Tibial nerve (tissue), 4 donors: ENCODE measurements at regions not wholly inside any gene's neighbourhood (a gene's known extent, or its start where the extent isn't known, plus 50 kb on each side); places are given as distances from the start of the nearest gene placed in this dataset.

Experiments
- DNase-seq, 2 donors: peaks; one replicate each; pipeline ENCODE4 v3.0.0-alpha.2; 2019; ENCODE audit warnings: low spot score in 2 of 2
- H3K27ac ChIP-seq, 4 donors: fragments of 200-600 bp; sonication (generic) in 3 of 4; one replicate each; pipeline ENCODE4 v1.5.1; 2017 to 2019; ENCODE audit warnings: mild to moderate bottlenecking in 1 of 4
- H3K27me3 ChIP-seq, 2 donors: fragments of 200-600 bp; sonication (generic) in 1 of 2; one replicate each; pipeline versions ENCODE4 v1.5.1 to v1.6.0; 2017 to 2019
- H3K36me3 ChIP-seq, 3 donors: fragments of 200-600 bp; sonication (generic); one replicate each; pipeline ENCODE4 v1.5.1; 2018 to 2019
- H3K4me1 ChIP-seq, 4 donors: fragments of 200-600 bp; sonication (generic) in 3 of 4; one replicate each; pipeline ENCODE4 v1.5.1; 2017 to 2019
- H3K4me3 ChIP-seq, 4 donors: fragments of 200-600 bp; sonication (generic) in 3 of 4; one replicate each; pipeline ENCODE4 v1.5.1; 2017 to 2019; ENCODE audit warnings: mild to moderate bottlenecking in 1 of 4, moderate library complexity in 1 of 4
- H3K9me3 ChIP-seq, 4 donors: fragments of 200-600 bp; sonication (generic) in 3 of 4; one replicate each; pipeline ENCODE4 v1.5.1; 2017 to 2019
- CTCF ChIP-seq, 5 experiments: fragments of 200-600 bp in 3 of 5; fragments of 450-650 bp in 2 of 5; sonication (generic) in 3 of 5; IDR thresholded peaks; one replicate each; pipeline ENCODE4 v1.5.1; 2016 to 2019; ENCODE audit warnings: antibody characterized with exemption in 5 of 5, mild to moderate bottlenecking in 3 of 5, moderate library complexity in 2 of 5
- EP300 ChIP-seq, 2 donors: sonication (generic); formaldehyde crosslinking; IDR thresholded peaks; one replicate each; pipeline ENCODE4 v1.6.1; 2017; ENCODE audit warnings: antibody characterized with exemption in 2 of 2, mild to moderate bottlenecking in 1 of 2
- POLR2A ChIP-seq, 2 donors: fragments of 450-650 bp; IDR thresholded peaks; one replicate each; pipeline ENCODE4 v1.6.1; 2017; ENCODE audit warnings: antibody characterized with exemption in 2 of 2, mild to moderate bottlenecking in 2 of 2, moderate library complexity in 2 of 2
- WGBS, 2 donors: methylation state at CpG; one replicate each; pipeline ENCODE4 v1.1.5; 2018; 5-methylcytosine and 5-hydroxymethylcytosine counted together

GRCh38 chr14:71552809-71553208, 379.4 kb upstream of the RGS6 start:
- no peak for TF ChIP-seq CTCF (IDR thresholded peaks at IDR 0.05)
- no peak for TF ChIP-seq POLR2A (IDR thresholded peaks at IDR 0.05)
- no peak for TF ChIP-seq EP300 (IDR thresholded peaks at IDR 0.05)
- 87 to 90% methylated on average over 5 of the region's 5 CpGs for WGBS, 2 donors

GRCh38 chr14:71553779-71554178, 378.4 kb upstream of the RGS6 start:
- DNase-seq: no peak
- Histone ChIP-seq H3K27ac (no peak overlapping the region), H3K27me3 (no peaks in the 10 kb centered on the region), H3K4me3 (no peak overlapping the region), H3K36me3 (no peaks in the 10 kb centered on the region), H3K4me1 (peaks cover 0 to 11% (median 2%) of the 10 kb centered on the region in 4 donors), H3K9me3 (peaks cover 0 to 4% (median 0%) of the 10 kb centered on the region in 4 donors)
- 85 to 86% methylated on average over 3 of the region's 3 CpGs for WGBS, 2 donors
- TF ChIP-seq POLR2A (IDR thresholded peaks at IDR 0.05): no peak
- no peak for TF ChIP-seq CTCF (IDR thresholded peaks at IDR 0.05)
- no peak for TF ChIP-seq EP300 (IDR thresholded peaks at IDR 0.05)

More at GRCh38 chr14:71552809-71553208, 379.4 kb upstream of the RGS6 start:
- no peaks in the 10 kb centered on the region for H3K36me3 ChIP-seq
- H3K27me3 ChIP-seq: no peaks in the 10 kb centered on the region
- H3K27ac ChIP-seq: no peak overlapping the region
- no peak for DNase-seq
- peaks cover 0 to 11% (median 2%) of the 10 kb centered on the region in 4 donors for H3K4me1 ChIP-seq
- H3K9me3 ChIP-seq: peaks cover 0 to 4% (median 0%) of the 10 kb centered on the region in 4 donors
- no peak overlapping the region for H3K4me3 ChIP-seq

DNA sequence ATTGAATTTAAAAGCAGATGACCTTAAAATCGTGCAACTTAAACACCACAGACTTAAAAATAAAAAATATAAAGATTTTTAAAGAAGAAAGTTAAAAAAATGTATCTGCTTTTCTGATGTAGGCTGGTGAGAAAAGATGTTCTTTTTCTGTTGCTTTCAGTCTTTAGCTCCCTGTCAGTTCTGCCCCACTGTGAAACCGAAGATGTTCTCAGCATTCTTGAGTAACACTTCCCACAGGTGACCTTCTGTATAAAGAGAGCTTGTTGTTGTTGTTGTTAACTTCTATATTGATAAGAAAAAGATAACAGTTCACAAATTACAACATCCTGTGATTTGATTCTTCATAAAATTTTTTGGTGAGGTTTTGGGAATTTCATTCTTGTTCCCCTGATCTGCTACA, 377.9 kb upstream of the RGS6 start:
- 85 to 87% methylated on average over 2 of the region's 2 CpGs for WGBS, 2 donors
- no peak overlapping the region for H3K4me3 ChIP-seq

GRCh38 chr14:71554959-71555612, 377.1 kb upstream of the RGS6 start:
- TF ChIP-seq POLR2A (IDR thresholded peaks at IDR 0.05) (no peak), CTCF (IDR thresholded peaks at IDR 0.05) (no peak), EP300 (IDR thresholded peaks at IDR 0.05) (no peak)
- no peak for DNase-seq
- WGBS, 2 donors: 86 to 94% methylated on average over 2 of the region's 2 CpGs
- H3K27me3 ChIP-seq: no peaks in the 10 kb centered on the region
- peak overlapping the region in 1 of 4 donors; percentile 54 for H3K27ac ChIP-seq
- H3K4me1 ChIP-seq: peaks cover 0 to 11% (median 2%) of the 10 kb centered on the region in 4 donors
- H3K4me3 ChIP-seq: no peak overlapping the region
- H3K9me3 ChIP-seq: peaks cover 0 to 4% (median 0%) of the 10 kb centered on the region in 4 donors
- H3K36me3 ChIP-seq: no peaks in the 10 kb centered on the region

More for the DNA sequence above, 377.9 kb upstream of the RGS6 start:
- Histone ChIP-seq H3K4me1 (peaks cover 0 to 11% (median 2%) of the 10 kb centered on the region in 4 donors), H3K27me3 (no peaks in the 10 kb centered on the region), H3K36me3 (no peaks in the 10 kb centered on the region), H3K9me3 (peaks cover 0 to 4% (median 0%) of the 10 kb centered on the region in 4 donors), H3K27ac (no peak overlapping the region)
- DNase-seq: no peak
- TF ChIP-seq EP300 (IDR thresholded peaks at IDR 0.05) (no peak), CTCF (IDR thresholded peaks at IDR 0.05) (no peak), POLR2A (IDR thresholded peaks at IDR 0.05) (no peak)
